ENCODE measurements at regions not wholly inside any gene's neighbourhood (a gene's known extent, or its start where the extent isn't known, plus 50 kb on each side); places are given as distances from the start of the nearest gene placed in this dataset.

GRCh38 chr2:58664523-58665151 is 423.5 kb upstream of the FANCL start:
- DNase-seq (no peak), ATAC-seq (ENCODE audit: poor library complexity) (no peak)
- Histone ChIP-seq H3K36me3 (ENCODE audit: insufficient read depth, low read length) (no peaks in the 10 kb centered on the region), H3K27me3 (ENCODE audit: control insufficient read depth in 1 of 2, insufficient read depth in 2 of 2, low read length in 2 of 2) (no peaks in the 10 kb centered on the region), H3K9me3 (ENCODE audit: control insufficient read depth in 1 of 2, insufficient read depth in 1 of 2, low read length in 2 of 2) (no peaks in the 10 kb centered on the region), H3K4me3 (ENCODE audit: low read length) (no peak overlapping the region), H3K27ac (ENCODE audit: low read depth in 1 of 2, low read length in 2 of 2) (no peak overlapping the region), H3K4me1 (ENCODE audit: insufficient read depth, low read length) (no peaks in the 10 kb centered on the region)
- Mint-ChIP-seq H3K27ac (no peak overlapping the region), H3K4me3 (no peak overlapping the region), H3K27me3 (no peaks in the 10 kb centered on the region), H3K4me1 (ENCODE audit: low read depth) (no peaks in the 10 kb centered on the region), H3K36me3 (ENCODE audit: low read depth) (no peaks in the 10 kb centered on the region), H3K9me3 (no peaks in the 10 kb centered on the region)
- TF ChIP-seq CTCF (IDR thresholded peaks at IDR 0.05), result no peak
- ChIA-PET POLR2A (no interaction called here), CTCF (no interaction called here)
- intact Hi-C loops (cut with DNase I, micrococcal nuclease), result no loop called here

GRCh38 chr2:58660046-58660445 is 418.9 kb upstream of the FANCL start:
- Histone ChIP-seq H3K36me3 (ENCODE audit: insufficient read depth, low read length) (no peaks in the 10 kb centered on the region), H3K27me3 (ENCODE audit: control insufficient read depth in 1 of 2, insufficient read depth in 2 of 2, low read length in 2 of 2) (no peaks in the 10 kb centered on the region), H3K9me3 (ENCODE audit: control insufficient read depth in 1 of 2, insufficient read depth in 1 of 2, low read length in 2 of 2) (no peaks in the 10 kb centered on the region), H3K4me1 (ENCODE audit: insufficient read depth, low read length) (no peaks in the 10 kb centered on the region), H3K4me3 (ENCODE audit: low read length) (no peak overlapping the region), H3K27ac (ENCODE audit: low read depth in 1 of 2, low read length in 2 of 2) (no peak overlapping the region)
- DNase-seq (no peak), ATAC-seq (ENCODE audit: poor library complexity) (no peak)
- no peaks in the 10 kb centered on the region for H3K27me3 Mint-ChIP-seq
- H3K4me3 Mint-ChIP-seq, result no peak overlapping the region
- ChIA-PET POLR2A (no interaction called here), CTCF (no interaction called here)
- intact Hi-C loops (cut with DNase I, micrococcal nuclease), result no loop called here
- H3K27ac Mint-ChIP-seq, result no peak overlapping the region
- H3K9me3 Mint-ChIP-seq, result no peaks in the 10 kb centered on the region
- H3K4me1 Mint-ChIP-seq (ENCODE audit: low read depth), result no peaks in the 10 kb centered on the region
- TF ChIP-seq CTCF (IDR thresholded peaks at IDR 0.05), result no peak
- no peaks in the 10 kb centered on the region for H3K36me3 Mint-ChIP-seq (ENCODE audit: low read depth)

GRCh38 chr2:58655152-58655551 is 414.0 kb upstream of the FANCL start:
- Mint-ChIP-seq H3K4me3 (no peak overlapping the region), H3K36me3 (ENCODE audit: low read depth) (no peaks in the 10 kb centered on the region), H3K27me3 (no peaks in the 10 kb centered on the region), H3K4me1 (ENCODE audit: low read depth) (no peaks in the 10 kb centered on the region), H3K9me3 (no peaks in the 10 kb centered on the region), H3K27ac (no peak overlapping the region)
- Histone ChIP-seq H3K4me3 (ENCODE audit: low read length) (no peak overlapping the region), H3K4me1 (ENCODE audit: insufficient read depth, low read length) (no peaks in the 10 kb centered on the region), H3K9me3 (ENCODE audit: control insufficient read depth in 1 of 2, insufficient read depth in 1 of 2, low read length in 2 of 2) (no peaks in the 10 kb centered on the region), H3K27me3 (ENCODE audit: control insufficient read depth in 1 of 2, insufficient read depth in 2 of 2, low read length in 2 of 2) (no peaks in the 10 kb centered on the region), H3K27ac (ENCODE audit: low read depth in 1 of 2, low read length in 2 of 2) (no peak overlapping the region), H3K36me3 (ENCODE audit: insufficient read depth, low read length) (no peaks in the 10 kb centered on the region)
- ATAC-seq (ENCODE audit: poor library complexity) (no peak), DNase-seq (no peak)
- no peak for TF ChIP-seq CTCF (IDR thresholded peaks at IDR 0.05)
- intact Hi-C loops (cut with DNase I, micrococcal nuclease), result no loop called here
- CTCF ChIA-PET, result interaction anchor here (0.9 kb wide), 1 partner anchor 602 kb away, joined by 3 read pairs; no protein-coding TSS in a partner anchor
- POLR2A ChIA-PET, result no interaction called here

Data from CD4-positive, alpha-beta T cell (primary cell).